UCSD-AML1 (cell line): ENCODE measurements at regions not wholly inside any gene's neighbourhood (a gene's known extent, or its start where the extent isn't known, plus 50 kb on each side); places are given as distances from the start of the nearest gene placed in this dataset.

ENCODE experiments used
- DNase-seq: peaks from one replicate; lab custom pipeline; 2025; ENCODE audit not compliant: unreplicated experiment; lab: John Stamatoyannopoulos, UW

- no peak for DNase-seq
Measured at GRCh38 chr6:43923376-43924221, 153.6 kb downstream of the VEGFA start.

- peak; percentile 34 for DNase-seq
Measured at GRCh38 chr6:43922426-43923375, 152.7 kb downstream of the VEGFA start.

- no peak for DNase-seq
Measured at GRCh38 chr6:43921548-43922425, 151.8 kb downstream of the VEGFA start.

- no peak for DNase-seq
Measured at GRCh38 chr6:43921039-43921438, 151.0 kb downstream of the VEGFA start.

DNA sequence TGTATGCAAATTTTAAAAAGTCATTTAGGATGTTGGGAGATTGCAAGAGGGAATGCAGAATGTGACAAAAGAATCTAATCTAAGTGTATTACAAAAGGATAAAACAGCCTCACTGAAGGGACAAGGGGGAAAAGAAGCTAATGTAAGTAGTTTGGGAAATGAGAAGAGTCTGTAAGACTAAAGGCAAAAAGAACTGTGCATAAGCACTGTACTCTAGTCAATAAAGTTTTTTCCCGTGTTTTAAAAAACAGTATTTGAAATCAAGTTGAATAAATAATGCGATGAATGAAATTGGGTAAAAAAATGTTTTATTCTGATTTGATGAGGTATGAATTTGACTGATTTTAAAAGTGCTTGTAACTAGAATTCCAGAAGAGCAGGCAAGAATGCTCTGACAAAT is 149.8 kb downstream of the VEGFA start:
- DNase-seq = no peak

- no peak for DNase-seq
Measured at GRCh38 chr6:43917878-43918382, 147.9 kb downstream of the VEGFA start.

DNA sequence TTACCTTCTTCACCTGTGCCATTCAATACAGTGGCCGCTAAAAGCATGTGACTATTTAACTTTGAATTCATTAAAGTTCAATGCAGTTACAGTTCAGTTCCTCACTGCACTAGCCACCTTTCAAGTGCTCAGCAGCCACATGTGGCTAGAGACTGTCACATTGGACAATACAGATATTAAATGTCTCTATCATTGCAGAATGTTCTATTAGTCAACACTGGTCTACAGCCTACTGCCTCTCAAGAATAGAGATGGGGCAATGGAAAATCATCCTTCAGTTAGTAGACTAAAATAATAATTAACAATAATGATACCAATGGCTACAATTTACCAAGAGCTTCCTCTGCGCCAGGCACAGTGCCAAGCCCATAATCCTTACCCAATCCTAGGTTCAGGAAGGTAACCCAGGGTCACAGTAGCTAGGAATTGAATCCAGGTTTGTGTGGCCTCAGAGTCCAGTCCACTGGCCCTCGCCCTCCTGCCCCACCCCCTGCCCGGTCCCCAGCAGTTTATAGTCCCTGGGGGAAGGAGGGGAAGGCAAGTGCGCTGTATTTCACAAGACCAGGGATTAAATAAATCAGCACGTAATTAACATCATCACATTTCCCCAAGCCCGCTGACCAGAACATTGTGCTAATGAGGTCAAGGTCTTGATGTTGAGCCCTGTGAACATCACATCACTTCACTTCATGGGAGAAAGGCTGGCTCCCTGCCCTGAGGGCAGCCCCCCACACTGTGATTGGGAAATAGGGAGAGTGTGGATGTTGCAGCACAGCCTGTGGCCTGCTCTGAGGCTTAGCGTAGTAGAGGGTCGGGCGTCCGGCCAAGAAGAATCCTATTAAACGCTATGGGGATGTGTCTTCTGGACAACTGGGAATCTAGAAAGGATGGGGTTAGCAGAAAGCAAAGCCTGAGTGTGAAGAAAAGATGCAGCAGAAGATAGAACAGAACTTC is 147.2 kb downstream of the VEGFA start:
- DNase-seq = no peak

- no peak for DNase-seq
Measured at GRCh38 chr6:43915986-43916923, 146.2 kb downstream of the VEGFA start.

DNA sequence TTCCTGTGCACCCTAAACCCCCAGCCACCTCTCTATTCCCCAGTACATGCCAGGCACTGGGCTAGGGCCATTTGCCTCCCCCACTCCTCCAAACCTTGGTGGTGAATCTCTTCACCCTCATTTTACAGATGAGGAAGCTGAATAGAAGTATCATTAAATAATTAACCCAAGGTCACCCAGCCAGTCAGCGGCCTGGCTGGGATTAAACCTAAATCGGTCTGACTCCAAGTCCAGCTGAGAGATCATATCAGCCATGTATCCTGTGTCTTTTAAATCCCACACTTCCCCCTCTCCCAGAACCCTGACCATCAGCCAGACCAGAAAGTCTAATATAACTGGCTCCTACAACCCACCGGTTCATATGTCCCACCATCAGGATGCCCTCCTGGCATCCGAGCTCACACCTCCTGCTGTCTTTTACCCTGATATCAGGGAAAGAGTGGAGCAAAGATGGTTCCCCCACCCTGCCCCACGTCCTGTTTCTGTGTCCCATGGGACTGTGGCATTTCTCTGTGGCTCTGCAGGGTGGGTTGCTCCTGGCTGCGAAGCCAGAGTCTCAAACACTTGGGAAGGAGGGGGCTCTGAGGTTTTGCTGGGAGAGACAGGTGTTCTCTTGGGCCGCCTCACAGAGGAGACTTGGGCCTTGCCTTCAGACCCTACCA is 145.3 kb downstream of the VEGFA start:
- DNase-seq = no peak

- no peak for DNase-seq
Measured at GRCh38 chr6:43914272-43915147, 144.5 kb downstream of the VEGFA start.

GRCh38 chr6:43913375-43914271 is 143.6 kb downstream of the VEGFA start:
- DNase-seq = no peak

DNA sequence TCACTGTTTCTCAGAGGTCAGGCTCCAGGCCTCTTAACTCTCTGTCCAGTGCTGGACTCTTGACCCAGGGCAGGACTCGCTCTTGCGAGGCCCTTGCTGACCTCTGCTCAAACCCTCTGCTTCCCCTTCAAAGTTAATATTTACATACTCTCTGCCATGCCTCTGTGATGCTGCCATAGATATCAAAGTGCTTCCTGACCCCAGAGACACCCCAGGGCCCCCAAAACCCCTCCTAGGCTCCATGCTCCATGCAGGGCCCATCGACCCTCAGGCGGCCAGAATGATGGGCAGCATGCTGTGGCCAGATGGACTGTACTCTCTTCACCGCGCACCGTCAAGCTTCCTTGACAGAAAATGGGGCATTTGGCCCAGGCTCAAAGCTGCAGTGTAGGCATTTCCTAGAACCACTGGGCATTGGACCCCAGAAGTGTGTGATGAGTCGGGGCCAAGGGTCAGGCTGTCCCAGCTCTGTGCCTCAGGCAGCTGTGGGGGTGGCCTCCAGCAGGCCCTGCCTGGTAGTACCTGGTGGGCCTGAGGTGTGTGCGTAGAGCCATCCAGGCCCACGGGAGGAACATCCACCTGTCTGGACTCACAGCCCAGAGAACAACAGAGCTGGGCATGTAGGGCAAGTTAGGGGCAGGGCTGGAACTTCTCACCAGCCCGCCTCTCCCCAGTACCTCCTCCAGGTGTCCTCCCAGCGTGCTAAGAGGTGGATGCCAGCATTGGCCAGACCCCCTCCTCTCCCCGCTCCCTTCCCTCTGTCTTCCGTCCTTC is 142.8 kb downstream of the VEGFA start:
- DNase-seq = no peak

- no peak for DNase-seq
Measured at GRCh38 chr6:43912116-43912577, 142.1 kb downstream of the VEGFA start.

- no peak for DNase-seq
Measured at GRCh38 chr6:43911354-43912115, 141.5 kb downstream of the VEGFA start.
